ENCODE measurements at regions not wholly inside any gene's neighbourhood (a gene's known extent, or its start where the extent isn't known, plus 50 kb on each side); places are given as distances from the start of the nearest gene placed in this dataset.

- 0 out of 2 replicates have a peak, but pooled peaks cover 3% of the 10 kb centered on the region for H3K4me1 ChIP-seq (ENCODE audit: low read length)
- no peaks in the 10 kb centered on the region for H3K36me3 ChIP-seq (replicated peaks; ENCODE audit: low read depth, low read length)
- H3K4me2 ChIP-seq (ENCODE audit: low read length) = no peak overlapping the region
- no peak overlapping the region for H3K27ac ChIP-seq (ENCODE audit: low read length)
- no peaks in the 10 kb centered on the region for H4K20me1 ChIP-seq (ENCODE audit: insufficient read depth, low read length)
- no peaks in the 10 kb centered on the region for H3K9me3 ChIP-seq (ENCODE audit: insufficient read depth, low read length)
- H3K27me3 ChIP-seq (ENCODE audit: low read depth, low read length) = no peaks in the 10 kb centered on the region; the same call in 1 of the 2 replicates
- no peak overlapping the region for H2AFZ ChIP-seq (ENCODE audit: low read depth, low read length)
- no peak for TF ChIP-seq CTCF (IDR thresholded peaks at IDR 0.05; ENCODE audit: low read depth, low read length)
- no peak for TF ChIP-seq EZH2phosphoT487 (IDR thresholded peaks at IDR 0.05; ENCODE audit: low read depth)
- H3K79me2 ChIP-seq (ENCODE audit: low read length) = no peaks in the 10 kb centered on the region
- no peak overlapping the region for H3K4me3 ChIP-seq (ENCODE audit: low read length)
- no peak overlapping the region for H3K9ac ChIP-seq (ENCODE audit: low read length)
These were observed 178.1 kb upstream of the VASH1 start for GRCh38 chr14:76583174-76583573.

- Histone ChIP-seq H3K4me2 (ENCODE audit: low read length) (no peak overlapping the region), H4K20me1 (ENCODE audit: insufficient read depth, low read length) (no peaks in the 10 kb centered on the region), H3K36me3 (replicated peaks; ENCODE audit: low read depth, low read length) (no peaks in the 10 kb centered on the region), H3K27ac (ENCODE audit: low read length) (no peak overlapping the region), H2AFZ (ENCODE audit: low read depth, low read length) (no peak overlapping the region), H3K9ac (ENCODE audit: low read length) (no peak overlapping the region), H3K9me3 (ENCODE audit: insufficient read depth, low read length) (no peaks in the 10 kb centered on the region), H3K4me3 (ENCODE audit: low read length) (no peak overlapping the region), H3K4me1 (ENCODE audit: low read length) (0 out of 2 replicates have a peak, but pooled peaks cover 3% of the 10 kb centered on the region), H3K27me3 (ENCODE audit: low read depth, low read length) (no peaks in the 10 kb centered on the region; the same call in 1 of the 2 replicates), H3K79me2 (ENCODE audit: low read length) (no peaks in the 10 kb centered on the region)
- no peak for TF ChIP-seq EZH2phosphoT487 (IDR thresholded peaks at IDR 0.05; ENCODE audit: low read depth)
- TF ChIP-seq CTCF (IDR thresholded peaks at IDR 0.05; ENCODE audit: low read depth, low read length) = no peak
These were observed 177.5 kb upstream of the VASH1 start for GRCh38 chr14:76583805-76584204.

- H2AFZ ChIP-seq (ENCODE audit: low read depth, low read length) = no peak overlapping the region
- H3K27me3 ChIP-seq (ENCODE audit: low read depth, low read length) = no peaks in the 10 kb centered on the region; the same call in 1 of the 2 replicates
- H3K27ac ChIP-seq (ENCODE audit: low read length) = no peak overlapping the region
- TF ChIP-seq CTCF (IDR thresholded peaks at IDR 0.05; ENCODE audit: low read depth, low read length) = no peak
- TF ChIP-seq EZH2phosphoT487 (IDR thresholded peaks at IDR 0.05; ENCODE audit: low read depth) = no peak
- H4K20me1 ChIP-seq (ENCODE audit: insufficient read depth, low read length) = no peaks in the 10 kb centered on the region
- no peak overlapping the region for H3K9ac ChIP-seq (ENCODE audit: low read length)
- no peak overlapping the region for H3K4me2 ChIP-seq (ENCODE audit: low read length)
- 0 out of 2 replicates have a peak, but pooled peaks cover 3% of the 10 kb centered on the region for H3K4me1 ChIP-seq (ENCODE audit: low read length)
- H3K79me2 ChIP-seq (ENCODE audit: low read length) = no peaks in the 10 kb centered on the region
- no peak overlapping the region for H3K4me3 ChIP-seq (ENCODE audit: low read length)
- no peaks in the 10 kb centered on the region for H3K36me3 ChIP-seq (replicated peaks; ENCODE audit: low read depth, low read length)
- no peaks in the 10 kb centered on the region for H3K9me3 ChIP-seq (ENCODE audit: insufficient read depth, low read length)
These were observed 177.0 kb upstream of the VASH1 start for GRCh38 chr14:76584271-76584702.

GRCh38 chr14:76585616-76586015 lies 175.7 kb upstream of the VASH1 start:
- Histone ChIP-seq H3K36me3 (replicated peaks; ENCODE audit: low read depth, low read length) (no peaks in the 10 kb centered on the region), H3K9ac (ENCODE audit: low read length) (no peak overlapping the region), H2AFZ (ENCODE audit: low read depth, low read length) (no peak overlapping the region), H4K20me1 (ENCODE audit: insufficient read depth, low read length) (no peaks in the 10 kb centered on the region), H3K9me3 (ENCODE audit: insufficient read depth, low read length) (no peaks in the 10 kb centered on the region), H3K4me2 (ENCODE audit: low read length) (no peak overlapping the region), H3K4me3 (ENCODE audit: low read length) (no peak overlapping the region), H3K27me3 (ENCODE audit: low read depth, low read length) (no peaks in the 10 kb centered on the region; the same call in 1 of the 2 replicates), H3K4me1 (ENCODE audit: low read length) (0 out of 2 replicates have a peak, but pooled peaks cover 3% of the 10 kb centered on the region), H3K79me2 (ENCODE audit: low read length) (no peaks in the 10 kb centered on the region), H3K27ac (ENCODE audit: low read length) (no peak overlapping the region)
- TF ChIP-seq CTCF (IDR thresholded peaks at IDR 0.05; ENCODE audit: low read depth, low read length) (no peak), EZH2phosphoT487 (IDR thresholded peaks at IDR 0.05; ENCODE audit: low read depth) (no peak)

All from OCI-LY3 (cell line).